H1 (cell line): ENCODE measurements at regions not wholly inside any gene's neighbourhood (a gene's known extent, or its start where the extent isn't known, plus 50 kb on each side); places are given as distances from the start of the nearest gene placed in this dataset.

Experiments
- CTCF ChIA-PET: fragments of 300-600 bp; sonication (Branson Sonifier 250); formaldehyde crosslinking; loops from one replicate; lab custom pipeline; 2021; ENCODE audit not compliant: partially characterized antibody; lab: Charles Lee
- POLR2A ChIA-PET: fragments of 300-600 bp; sonication (Branson Sonifier 250); formaldehyde crosslinking; loops from one replicate; lab custom pipeline; 2021; ENCODE audit warnings: inconsistent platforms; ENCODE audit not compliant: partially characterized antibody; lab: Charles Lee
- DNase-seq, 2 experiments: peaks; one replicate each; pipeline versions ENCODE4 v3.0.0 to v3.0.0-alpha.2; 2010 to 2022; ENCODE audit warnings: low spot score in 2 of 2, low read depth in 1 of 2, mixed read lengths in 1 of 2
- FAIRE-seq: peaks from 2 replicates; lab custom pipeline; 2011; peaks lifted over from hg19 to GRCh38; lab: Jason Lieb, UNC
- H2AFZ ChIP-seq: 2 replicates; pipeline ENCODE4 v1.8.1; 2012; ENCODE audit warnings: low read length, inconsistent platforms
- H2AK5ac ChIP-seq: 2 replicates; pipeline ENCODE4 v1.6.1; 2013; ENCODE audit warnings: low read depth, low read length
- H2BK120ac ChIP-seq: replicated peaks from 2 replicates; pipeline ENCODE3; 2013; ENCODE audit warnings: low read depth, low read length, inconsistent platforms
- H2BK12ac ChIP-seq: 2 replicates; pipeline ENCODE4 v1.6.1; 2013; ENCODE audit warnings: low read depth, low read length
- H2BK15ac ChIP-seq: 2 replicates; pipeline ENCODE4 v1.6.1; 2013; ENCODE audit warnings: low read length
- H2BK20ac ChIP-seq: 2 replicates; pipeline ENCODE4 v1.6.1; 2013; ENCODE audit warnings: low read length
- H2BK5ac ChIP-seq: 2 replicates; pipeline ENCODE4 v1.6.1; 2013; ENCODE audit warnings: low read depth, low read length
- H3K14ac ChIP-seq: 2 replicates; pipeline ENCODE4 v1.6.1; 2013; ENCODE audit warnings: inconsistent platforms; ENCODE audit not compliant: insufficient read length
- H3K18ac ChIP-seq: 2 replicates; pipeline ENCODE4 v1.6.1; 2013; ENCODE audit warnings: low read length; ENCODE audit errors: extremely low read depth
- H3K23ac ChIP-seq: 2 replicates; pipeline ENCODE4 v1.6.1; 2013; ENCODE audit warnings: inconsistent platforms; ENCODE audit not compliant: insufficient read length
- H3K23me2 ChIP-seq: 2 replicates; pipeline ENCODE4 v1.6.1; 2013; ENCODE audit warnings: low read depth, low read length
- H3K27ac ChIP-seq: 2 replicates; pipeline ENCODE4 v1.6.1; 2011; ENCODE audit warnings: low read depth, low read length, inconsistent platforms
- H3K27me3 ChIP-seq, 4 experiments: replicated peaks in 1 of 4; 1 replicate in 1 of 4; 2 replicates in 3 of 4; pipeline versions ENCODE4 v1.6.1 to v1.8.1; 2011 to 2013; ENCODE audit warnings: low read length in 3 of 4, mild to moderate bottlenecking in 3 of 4, inconsistent platforms in 2 of 4, mixed read lengths in 2 of 4, moderate library complexity in 1 of 4; ENCODE audit not compliant: control insufficient read depth in 3 of 4, insufficient read depth in 3 of 4; ENCODE audit errors: extremely low read depth in 1 of 4
- H3K36me3 ChIP-seq, 4 experiments: 2 replicates each; pipeline versions ENCODE4 v1.6.1 to v1.8.1; 2011 to 2013; ENCODE audit warnings: mild to moderate bottlenecking in 4 of 4, low read length in 3 of 4, moderate library complexity in 2 of 4, control low read depth in 1 of 4, inconsistent platforms in 1 of 4; ENCODE audit not compliant: insufficient read depth in 4 of 4, control insufficient read depth in 2 of 4
- H3K4ac ChIP-seq: replicated peaks from 2 replicates; pipeline ENCODE3; 2013; ENCODE audit warnings: low read length, low read depth, mixed read lengths, inconsistent platforms; ENCODE audit not compliant: insufficient read length
- H3K4me1 ChIP-seq, 4 experiments: replicated peaks in 1 of 4; 1 replicate in 1 of 4; 2 replicates in 3 of 4; pipeline versions ENCODE4 v1.6.1 to v1.8.1; 2011 to 2013; ENCODE audit warnings: low read length in 3 of 4, inconsistent platforms in 2 of 4, mixed read lengths in 1 of 4; ENCODE audit not compliant: insufficient read depth in 4 of 4, control insufficient read depth in 3 of 4
- H3K4me2 ChIP-seq, 2 experiments: 2 replicates each; pipeline versions ENCODE4 v1.6.1 to v1.8.1; 2011 to 2013; ENCODE audit warnings: low read depth in 2 of 2, low read length in 2 of 2, control low read depth in 1 of 2, inconsistent platforms in 1 of 2, mild to moderate bottlenecking in 1 of 2; ENCODE audit not compliant: insufficient read depth in 1 of 2
- H3K4me3 ChIP-seq, 4 experiments: fragments of 200-600, 300-600 bp in 1 of 4; sonication (generic), shearing (Covaris generic), sonication (Bioruptor Twin) in 1 of 4; 2 replicates each; pipeline versions ENCODE4 v1.5.1 to v1.8.1; 2011 to 2016; ENCODE audit warnings: low read length in 4 of 4, low read depth in 3 of 4, control low read depth in 2 of 4, inconsistent platforms in 2 of 4, mild to moderate bottlenecking in 2 of 4, mixed read lengths in 1 of 4, moderate library complexity in 1 of 4; ENCODE audit not compliant: insufficient read depth in 2 of 4; ENCODE audit errors: extremely low read depth in 1 of 4
- H3K56ac ChIP-seq: replicated peaks from 2 replicates; pipeline ENCODE3; 2013; ENCODE audit warnings: low read depth, mild to moderate bottlenecking, mixed read lengths, low read length, inconsistent platforms; ENCODE audit not compliant: insufficient read length
- H3K79me1 ChIP-seq: 2 replicates; pipeline ENCODE4 v1.6.1; 2013; ENCODE audit warnings: low read depth, low read length, control low read depth
- H3K79me2 ChIP-seq, 2 experiments: 2 replicates each; pipeline versions ENCODE4 v1.6.1 to v1.8.1; 2012 to 2013; ENCODE audit warnings: low read length in 2 of 2, mild to moderate bottlenecking in 2 of 2, inconsistent platforms in 1 of 2; ENCODE audit not compliant: insufficient read depth in 2 of 2, control insufficient read depth in 1 of 2
- H3K9ac ChIP-seq, 4 experiments: replicated peaks in 1 of 4; 1 replicate in 1 of 4; 2 replicates in 3 of 4; pipeline versions ENCODE4 v1.6.1 to v1.8.1; 2011 to 2013; ENCODE audit warnings: low read depth in 3 of 4, low read length in 3 of 4, control low read depth in 2 of 4, mild to moderate bottlenecking in 2 of 4, moderate library complexity in 2 of 4, inconsistent platforms in 1 of 4; ENCODE audit errors: extremely low read depth in 1 of 4
- H3K9me3 ChIP-seq, 2 experiments: 2 replicates each; pipeline versions ENCODE4 v1.6.1 to v1.8.1; 2012 to 2013; ENCODE audit warnings: mild to moderate bottlenecking in 2 of 2, moderate library complexity in 2 of 2, control low read depth in 1 of 2, inconsistent platforms in 1 of 2, low read depth in 1 of 2, low read length in 1 of 2, mixed read lengths in 1 of 2; ENCODE audit not compliant: insufficient read depth in 2 of 2
- H4K20me1 ChIP-seq, 2 experiments: replicated peaks in 1 of 2; 2 replicates each; pipeline versions ENCODE3 to v1.8.1; 2011 to 2013; ENCODE audit warnings: inconsistent platforms in 2 of 2, low read length in 2 of 2, mild to moderate bottlenecking in 1 of 2; ENCODE audit not compliant: insufficient read depth in 2 of 2, control insufficient read depth in 1 of 2
- H4K5ac ChIP-seq: 2 replicates; pipeline ENCODE4 v1.6.1; 2013; ENCODE audit warnings: low read length, low read depth, mixed read lengths, inconsistent platforms; ENCODE audit not compliant: insufficient read length
- H4K8ac ChIP-seq: 2 replicates; pipeline ENCODE4 v1.8.0; 2013; ENCODE audit warnings: mild to moderate bottlenecking, moderate library complexity, low read length, inconsistent platforms; ENCODE audit not compliant: insufficient read depth; ENCODE audit errors: extremely low read depth
- H4K91ac ChIP-seq: replicated peaks from 2 replicates; pipeline ENCODE3; 2013; ENCODE audit warnings: low read length, mixed read lengths, inconsistent platforms; ENCODE audit not compliant: insufficient read length
- BACH1 ChIP-seq: IDR thresholded peaks from 2 replicates; pipeline ENCODE4 v1.6.1; 2012; ENCODE audit warnings: low read length, improper control_type of control experiment
- CHD1 ChIP-seq: IDR thresholded peaks from 2 replicates; pipeline ENCODE4 v1.6.1; 2012; ENCODE audit warnings: low read depth, low read length, improper control_type of control experiment
- EZH2 ChIP-seq: fragments of 200-600 bp; sonication (generic); IDR thresholded peaks from 2 replicates; pipeline ENCODE4 v1.7.1; 2012; ENCODE audit warnings: low read depth, mild to moderate bottlenecking, moderate library complexity, low read length, inconsistent platforms; ENCODE audit not compliant: severe bottlenecking
- JUN ChIP-seq: IDR thresholded peaks from 2 replicates; pipeline ENCODE4 v1.6.1; 2011; ENCODE audit warnings: low read depth, mild to moderate bottlenecking, improper control_type of control experiment, low read length
- NRF1 ChIP-seq: IDR thresholded peaks from 2 replicates; pipeline ENCODE4 v1.6.1; 2011; ENCODE audit warnings: mild to moderate bottlenecking, low read depth, low read length, improper control_type of control experiment
- PHF8 ChIP-seq: fragments of 200-600 bp; sonication (generic); conservative IDR thresholded peaks from 2 replicates; pipeline ENCODE4 v1.7.1; 2012; ENCODE audit warnings: low read depth, mild to moderate bottlenecking, inconsistent platforms, low read length, moderate library complexity
- POLR2A ChIP-seq, 2 experiments: IDR thresholded peaks; 1 replicate in 1 of 2; 2 replicates in 1 of 2; pipeline ENCODE4 v1.6.1; 2011; ENCODE audit warnings: low read depth in 2 of 2, low read length in 2 of 2, mild to moderate bottlenecking in 2 of 2; ENCODE audit errors: control extremely low read depth in 1 of 2
- POLR2AphosphoS5 ChIP-seq: IDR thresholded peaks from 2 replicates; pipeline ENCODE4 v1.6.1; 2011; ENCODE audit warnings: low read depth, low read length
- POU5F1 ChIP-seq: IDR thresholded peaks from 2 replicates; pipeline ENCODE4 v1.6.1; 2011; ENCODE audit warnings: low read depth, mild to moderate bottlenecking, low read length, moderate library complexity
- RXRA ChIP-seq: IDR thresholded peaks from 2 replicates; pipeline ENCODE4 v1.6.1; 2011; ENCODE audit warnings: low read depth, mild to moderate bottlenecking, low read length, moderate library complexity; ENCODE audit not compliant: insufficient read depth
- SIN3A ChIP-seq, 2 experiments: IDR thresholded peaks in 1 of 2; conservative IDR thresholded peaks in 1 of 2; 2 replicates each; pipeline ENCODE4 v1.6.1; 2011 to 2012; ENCODE audit warnings: low read length in 2 of 2, improper control_type of control experiment in 1 of 2, low read depth in 1 of 2, mild to moderate bottlenecking in 1 of 2
- SIRT6 ChIP-seq: IDR thresholded peaks from one replicate; pipeline ENCODE4 v1.7.1; 2012; ENCODE audit warnings: low read length, inconsistent platforms
- SIX5 ChIP-seq: IDR thresholded peaks from 2 replicates; pipeline ENCODE4 v1.6.1; 2011; ENCODE audit warnings: mild to moderate bottlenecking, low read depth, low read length
- SP2 ChIP-seq: IDR thresholded peaks from 2 replicates; pipeline ENCODE4 v1.6.1; 2012; ENCODE audit warnings: mild to moderate bottlenecking, low read length, inconsistent platforms
- TAF1 ChIP-seq: IDR thresholded peaks from 2 replicates; pipeline ENCODE4 v1.6.1; 2011; ENCODE audit warnings: mild to moderate bottlenecking, low read depth, low read length
- TEAD4 ChIP-seq: IDR thresholded peaks from 2 replicates; pipeline ENCODE4 v1.6.1; 2012; ENCODE audit warnings: low read depth, low read length, inconsistent platforms, mixed read lengths
- ZNF274 ChIP-seq: IDR thresholded peaks from 2 replicates; pipeline ENCODE4 v1.7.0; 2012; ENCODE audit warnings: low read length, borderline replicate concordance; ENCODE audit errors: extremely low read depth
- WGBS, 2 experiments: shearing (Covaris generic) in 1 of 2; methylation state at CpG; one replicate each; pipeline versions ENCODE4 v1.1.6 to v1.1.7; 2013 to 2015; ENCODE audit warnings: low lambda C conversion rate in 2 of 2, mixed read lengths in 2 of 2, inconsistent platforms in 1 of 2, low coverage in 1 of 2, missing lambda C conversion rate in 1 of 2; ENCODE audit not compliant: insufficient replicate concordance in 2 of 2, insufficient coverage in 1 of 2, insufficient read length in 1 of 2; ENCODE audit errors: extremely low coverage in 1 of 2, missing lambda C conversion rate in 1 of 2; 5-methylcytosine and 5-hydroxymethylcytosine counted together

DNA sequence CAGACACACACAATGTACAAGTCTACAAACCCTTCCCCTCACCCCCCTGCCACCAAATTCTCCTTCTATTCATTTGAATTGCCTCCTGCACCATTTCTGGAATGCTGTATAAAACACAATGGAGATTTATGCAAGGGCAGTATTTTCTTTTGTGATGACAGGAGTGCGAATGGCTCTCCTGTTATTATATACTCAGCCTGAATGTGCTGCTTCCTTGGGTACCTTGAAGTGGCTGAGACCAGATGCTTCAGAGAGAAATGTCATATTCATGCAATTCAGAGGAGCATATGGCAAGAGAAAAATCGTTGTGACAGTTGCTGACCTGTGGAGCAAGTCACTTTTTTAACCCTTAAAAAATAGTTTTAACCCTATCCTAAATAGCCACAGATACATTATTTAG is 468.0 kb upstream of the WWC1 start:
- no peak overlapping the region for H3K18ac ChIP-seq
- TF ChIP-seq SIN3A (conservative IDR thresholded peaks at IDR 0.05 in 1 of 2, IDR thresholded peaks at IDR 0.05 in 1 of 2; ENCODE audit: low read depth in 1 of 2, low read length in 2 of 2) (no peak), EZH2 (no peak), POLR2A (IDR thresholded peaks at IDR 0.05; ENCODE audit: control extremely low read depth in 1 of 2, low read depth in 2 of 2, low read length in 2 of 2) (no peak), ZNF274 (no peak), POLR2AphosphoS5 (no peak), POU5F1 (no peak), TEAD4 (no peak), TAF1 (no peak), CHD1 (no peak), SIRT6 (no peak), SP2 (no peak), BACH1 (no peak), SIX5 (no peak), RXRA (no peak), JUN (no peak), PHF8 (no peak), NRF1 (no peak)

More for the DNA sequence above, 468.0 kb upstream of the WWC1 start:
- Histone ChIP-seq H2AK5ac (no peak overlapping the region), H3K4me1 (no peaks in the 10 kb centered on the region), H3K4me3 (no peak overlapping the region), H3K79me2 (no peaks in the 10 kb centered on the region), H3K79me1 (no peaks in the 10 kb centered on the region), H2BK120ac (no peak overlapping the region), H4K8ac (no peak overlapping the region), H3K9ac (no peak overlapping the region), H4K5ac (no peak overlapping the region), H2AFZ (no peak overlapping the region), H2BK20ac (no peak overlapping the region), H3K4me2 (no peak overlapping the region), H3K36me3 (no peaks in the 10 kb centered on the region), H3K23ac (no peak overlapping the region), H3K14ac (no peak overlapping the region), H3K9me3 (0 out of 4 replicates have a peak, but pooled peaks cover 0 to 4% of the 10 kb centered on the region in 2 experiments), H3K27me3 (no peaks in the 10 kb centered on the region), H3K4ac (no peak overlapping the region), H3K23me2 (no peaks in the 10 kb centered on the region), H4K20me1 (no peaks in the 10 kb centered on the region), H2BK12ac (no peak overlapping the region), H2BK5ac (no peak overlapping the region), H3K27ac (no peak overlapping the region), H3K56ac (no peak overlapping the region), H4K91ac (no peak overlapping the region), H2BK15ac (no peak overlapping the region)
- DNase-seq: no peak
- WGBS, 2 experiments: 96% methylated on average over 2 of the region's 2 CpGs; no CpG with 5 or more reads in 1 of the 2 experiments
- no peak for FAIRE-seq
- ChIA-PET POLR2A (no interaction called here), CTCF (no interaction called here)
